Activated B cell treated with CpG ODN at 0.5 μM for 24 hours (primary cell): ENCODE measurements at regions not wholly inside any gene's neighbourhood (a gene's known extent, or its start where the extent isn't known, plus 50 kb on each side); places are given as distances from the start of the nearest gene placed in this dataset.

Experiments used
- ATAC-seq: fragments of 200-7000 bp; cut with Tn5 transposase; one replicate; pipeline ENCODE4 v1.10.0; 2021; ENCODE audit warnings: low read depth, mild to moderate bottlenecking, moderate library complexity
- CTCF ChIA-PET: fragments of 350-600 bp; sonication (Branson Sonifier 250); formaldehyde crosslinking; loops from one replicate; lab custom pipeline; 2021; ENCODE audit warnings: antibody characterized with exemption; lab: Charles Lee
- POLR2A ChIA-PET: fragments of 350-600 bp; sonication (Branson Sonifier 250); formaldehyde crosslinking; loops from one replicate; lab custom pipeline; 2021; ENCODE audit warnings: antibody characterized with exemption; lab: Charles Lee
- DNase-seq: peaks from one replicate; pipeline ENCODE4 v3.0.0; 2022
- H3K27ac Mint-ChIP-seq: one replicate; pipeline ENCODE4 v1.8.0; 2020; ENCODE audit warnings: mixed read lengths
- H3K27me3 Mint-ChIP-seq: one replicate; pipeline ENCODE4 v1.8.0; 2021; ENCODE audit warnings: mixed read lengths
- H3K36me3 Mint-ChIP-seq: one replicate; pipeline ENCODE4 v1.8.0; 2021; ENCODE audit warnings: low read depth, mixed read lengths
- H3K4me1 Mint-ChIP-seq: one replicate; pipeline ENCODE4 v1.8.0; 2021; ENCODE audit warnings: mixed read lengths
- H3K4me3 Mint-ChIP-seq: one replicate; pipeline ENCODE4 v1.8.0; 2020; ENCODE audit warnings: mild to moderate bottlenecking, mixed read lengths
- H3K9me3 Mint-ChIP-seq: one replicate; pipeline ENCODE4 v1.8.0; 2020; ENCODE audit warnings: mixed read lengths
- intact Hi-C: fragments of 100-400 bp; cut with micrococcal nuclease; formaldehyde crosslinking; loops from one replicate; pipeline ENCODE4 v1.15.1; 2024
- TF ChIP-seq, protein P1 (sequence below): fragments of 200-600 bp; IDR thresholded peaks from one replicate; pipeline ENCODE4 v1.8.0; 2022; ENCODE audit warnings: antibody characterized with exemption, mild to moderate bottlenecking

DNA sequence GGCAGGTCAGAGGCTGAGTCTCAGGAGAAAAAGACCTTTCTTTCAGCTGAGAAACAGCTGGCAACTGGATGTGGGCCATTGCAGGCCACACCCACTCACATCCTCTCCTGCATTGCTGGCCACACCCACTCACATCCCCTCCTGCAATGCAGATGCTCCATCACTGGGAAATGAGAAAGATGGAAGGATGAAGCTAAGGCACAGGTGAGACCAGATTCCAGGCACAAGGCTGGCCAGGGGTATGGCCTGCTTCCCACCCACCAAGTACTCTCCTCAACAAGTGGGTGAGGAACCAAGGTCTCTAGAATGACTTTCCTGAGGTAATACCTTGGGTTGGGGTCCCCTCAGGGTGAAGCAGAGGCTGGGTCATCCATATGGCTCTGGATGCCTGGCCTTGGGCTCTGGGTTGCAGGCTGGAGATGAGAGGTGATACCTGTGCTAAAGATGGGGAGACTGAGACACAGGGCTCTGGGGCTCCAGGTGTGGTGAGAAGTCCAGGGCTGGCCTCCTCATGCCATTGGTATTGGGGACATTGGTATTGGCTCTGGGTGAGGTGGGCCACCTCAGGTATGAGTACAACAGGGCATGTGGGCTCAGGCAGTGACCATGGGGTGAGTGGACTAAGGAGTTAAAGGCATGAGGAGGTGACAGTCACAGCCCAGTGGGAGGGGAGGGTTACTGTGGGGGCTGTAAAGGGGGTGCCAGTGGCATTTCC is 1726.8 kb downstream of the TP53TG3F start:
- TF ChIP-seq, protein P1, sequence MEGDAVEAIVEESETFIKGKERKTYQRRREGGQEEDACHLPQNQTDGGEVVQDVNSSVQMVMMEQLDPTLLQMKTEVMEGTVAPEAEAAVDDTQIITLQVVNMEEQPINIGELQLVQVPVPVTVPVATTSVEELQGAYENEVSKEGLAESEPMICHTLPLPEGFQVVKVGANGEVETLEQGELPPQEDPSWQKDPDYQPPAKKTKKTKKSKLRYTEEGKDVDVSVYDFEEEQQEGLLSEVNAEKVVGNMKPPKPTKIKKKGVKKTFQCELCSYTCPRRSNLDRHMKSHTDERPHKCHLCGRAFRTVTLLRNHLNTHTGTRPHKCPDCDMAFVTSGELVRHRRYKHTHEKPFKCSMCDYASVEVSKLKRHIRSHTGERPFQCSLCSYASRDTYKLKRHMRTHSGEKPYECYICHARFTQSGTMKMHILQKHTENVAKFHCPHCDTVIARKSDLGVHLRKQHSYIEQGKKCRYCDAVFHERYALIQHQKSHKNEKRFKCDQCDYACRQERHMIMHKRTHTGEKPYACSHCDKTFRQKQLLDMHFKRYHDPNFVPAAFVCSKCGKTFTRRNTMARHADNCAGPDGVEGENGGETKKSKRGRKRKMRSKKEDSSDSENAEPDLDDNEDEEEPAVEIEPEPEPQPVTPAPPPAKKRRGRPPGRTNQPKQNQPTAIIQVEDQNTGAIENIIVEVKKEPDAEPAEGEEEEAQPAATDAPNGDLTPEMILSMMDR = no peak
- DNase-seq = no peak
- no peak overlapping the region for H3K27ac Mint-ChIP-seq
- H3K27me3 Mint-ChIP-seq = no peaks in the 10 kb centered on the region
- no peak overlapping the region for H3K4me3 Mint-ChIP-seq
- no peaks in the 10 kb centered on the region for H3K4me1 Mint-ChIP-seq
- H3K9me3 Mint-ChIP-seq = no peaks in the 10 kb centered on the region
- CTCF ChIA-PET = no interaction called here
- POLR2A ChIA-PET = no interaction called here
- no peak for ATAC-seq
- intact Hi-C loops = no loop called here
- no peaks in the 10 kb centered on the region for H3K36me3 Mint-ChIP-seq

DNA sequence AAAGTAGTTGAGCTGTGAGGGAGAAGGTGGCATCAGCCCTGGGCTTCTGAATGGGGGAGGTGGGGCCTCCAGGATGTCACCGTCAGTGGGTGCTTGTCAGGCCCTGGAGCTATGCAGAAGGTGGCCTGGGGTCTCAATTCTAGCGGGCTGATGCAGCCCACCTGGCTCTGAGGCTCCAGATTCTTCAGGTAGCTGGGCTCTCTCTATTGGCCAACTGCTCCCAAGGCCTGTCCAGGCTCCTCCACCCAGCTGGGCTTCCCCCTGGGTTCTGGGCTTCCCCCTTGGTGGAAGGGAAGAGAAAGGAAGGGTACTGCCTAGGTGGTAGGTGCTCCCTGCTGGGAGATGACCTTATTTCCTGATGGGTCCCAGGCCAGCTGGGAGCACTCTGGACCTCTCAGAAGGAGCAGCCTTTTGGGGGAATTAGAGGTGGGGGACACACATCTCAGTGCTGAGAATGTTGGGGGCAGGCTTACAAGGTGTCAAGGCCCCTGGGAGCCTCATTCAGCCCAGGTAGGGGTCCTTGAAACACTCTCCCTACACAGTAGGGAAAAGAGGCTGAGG is 1728.3 kb downstream of the TP53TG3F start:
- intact Hi-C loops = no loop called here
- DNase-seq (no peak), ATAC-seq (no peak)
- POLR2A ChIA-PET = no interaction called here
- no peak overlapping the region for H3K4me3 Mint-ChIP-seq
- H3K4me1 Mint-ChIP-seq = no peaks in the 10 kb centered on the region
- H3K27me3 Mint-ChIP-seq = no peaks in the 10 kb centered on the region
- CTCF ChIA-PET = no interaction called here
- H3K9me3 Mint-ChIP-seq = no peaks in the 10 kb centered on the region
- no peaks in the 10 kb centered on the region for H3K36me3 Mint-ChIP-seq
- H3K27ac Mint-ChIP-seq = no peak overlapping the region
- TF ChIP-seq, protein P1 = no peak

DNA sequence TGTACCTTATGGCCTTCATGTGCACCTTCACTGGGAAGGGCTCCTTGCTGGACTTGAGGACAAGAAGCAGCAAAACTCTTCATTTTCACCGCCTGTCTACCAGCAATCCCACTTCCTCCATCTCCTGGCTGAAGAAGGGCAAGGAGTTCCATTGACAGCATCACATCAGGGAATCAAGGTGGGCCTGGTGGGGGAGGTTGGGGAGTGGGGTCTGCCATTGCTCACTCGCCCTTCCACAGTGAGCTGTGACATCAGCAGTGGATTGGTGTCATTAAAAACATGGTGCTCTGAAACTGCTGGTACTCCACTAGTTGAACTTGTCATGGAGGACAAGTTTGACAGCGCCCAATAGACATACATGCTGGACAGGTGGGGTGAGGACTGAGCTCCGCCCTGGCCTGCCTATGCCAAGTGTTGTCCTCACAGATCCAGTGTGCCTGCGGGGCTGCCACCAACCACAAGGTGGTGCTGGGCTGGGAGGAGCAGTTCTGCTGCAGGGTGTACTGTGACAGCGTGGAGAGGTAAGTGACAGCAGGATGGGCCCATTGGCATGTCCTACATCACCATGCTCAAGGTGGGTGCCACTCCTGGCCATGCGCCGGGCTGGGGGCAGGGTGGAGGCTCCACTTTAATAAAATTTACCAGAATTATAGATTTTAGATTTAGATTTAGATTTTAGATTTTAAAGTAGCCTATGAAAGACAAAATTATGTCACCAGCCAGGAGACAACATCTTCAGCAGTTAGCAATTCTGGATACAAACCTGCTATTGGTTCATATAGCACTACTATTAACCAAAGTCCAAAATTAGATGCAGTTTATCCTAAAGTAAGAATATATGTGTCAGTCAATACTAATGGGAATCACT is 1729.1 kb downstream of the TP53TG3F start:
- Mint-ChIP-seq H3K27ac (no peak overlapping the region), H3K4me3 (no peak overlapping the region), H3K4me1 (no peaks in the 10 kb centered on the region), H3K27me3 (no peaks in the 10 kb centered on the region), H3K36me3 (no peaks in the 10 kb centered on the region), H3K9me3 (peaks cover 2% of the 10 kb centered on the region)
- intact Hi-C loops = no loop called here
- ATAC-seq (no peak), DNase-seq (no peak)
- ChIA-PET CTCF (no interaction called here), POLR2A (no interaction called here)
- TF ChIP-seq, protein P1 = no peak

DNA sequence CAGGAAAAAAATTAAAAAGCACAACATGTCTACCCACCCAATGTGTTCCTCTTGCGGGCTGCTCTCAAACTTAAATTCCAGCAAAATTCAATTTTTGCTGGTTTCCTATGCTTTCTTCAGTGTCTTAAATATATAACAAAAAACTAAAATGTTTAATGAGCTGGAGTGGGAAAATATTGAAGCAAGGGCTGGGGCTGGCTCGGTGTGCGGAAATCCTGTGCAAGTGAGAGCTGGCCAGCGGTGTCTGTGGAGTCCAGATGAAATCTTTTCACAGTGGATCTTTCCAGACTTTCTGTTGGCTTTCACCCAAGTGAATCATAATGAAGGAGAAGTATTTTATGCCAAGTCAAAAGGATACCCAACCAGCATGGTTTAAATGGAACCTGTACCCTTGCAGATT is 1733.6 kb downstream of the TP53TG3F start:
- DNase-seq (no peak), ATAC-seq (no peak)
- intact Hi-C loops = no loop called here
- Mint-ChIP-seq H3K4me1 (no peaks in the 10 kb centered on the region), H3K27me3 (no peaks in the 10 kb centered on the region), H3K4me3 (no peak overlapping the region), H3K9me3 (peaks cover 8% of the 10 kb centered on the region), H3K36me3 (no peaks in the 10 kb centered on the region), H3K27ac (no peak overlapping the region)
- TF ChIP-seq, protein P1 = no peak
- ChIA-PET CTCF (no interaction called here), POLR2A (no interaction called here)

DNA sequence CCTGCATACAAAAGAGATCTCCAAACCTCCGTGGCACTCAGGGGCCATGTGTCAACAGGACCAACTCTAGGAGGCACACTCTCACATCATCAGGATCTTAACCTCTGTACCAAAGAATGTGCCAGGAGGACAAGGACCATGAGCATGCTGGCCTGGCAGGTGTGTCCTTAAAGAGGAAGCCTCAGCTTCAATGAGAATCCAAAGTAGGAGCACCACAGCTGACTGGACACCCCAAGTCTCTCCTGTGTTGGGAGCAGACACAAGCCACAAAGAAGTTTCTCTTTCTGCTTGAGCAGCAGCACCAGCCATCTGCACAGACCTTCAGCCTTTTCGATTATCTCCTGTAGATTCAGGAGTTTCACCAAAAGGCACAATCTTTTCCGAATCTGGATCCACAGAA is 1734.5 kb downstream of the TP53TG3F start:
- ATAC-seq (no peak), DNase-seq (no peak)
- Mint-ChIP-seq H3K27me3 (no peaks in the 10 kb centered on the region), H3K36me3 (no peaks in the 10 kb centered on the region), H3K4me3 (no peak overlapping the region), H3K9me3 (peaks cover 8% of the 10 kb centered on the region), H3K4me1 (no peaks in the 10 kb centered on the region), H3K27ac (no peak overlapping the region)
- TF ChIP-seq, protein P1 = no peak
- ChIA-PET POLR2A (no interaction called here), CTCF (no interaction called here)
- intact Hi-C loops = no loop called here
